K562 (cell line): ENCODE measurements at regions not wholly inside any gene's neighbourhood (a gene's known extent, or its start where the extent isn't known, plus 50 kb on each side); places are given as distances from the start of the nearest gene placed in this dataset.
A peak's percentile ranks its signal among the peaks of the same experiment; 100 is the strongest.

Experiments
- ATAC-seq: fragments of 200-7000 bp; cut with Tn5 transposase; 3 replicates; pipeline ENCODE4 v1.9.1; 2020; ENCODE audit warnings: moderate library complexity
- BruUV-seq: library from RNA; stranded (reverse); fragments of 400-500 nt; replicated peaks from 2 replicates; lab custom pipeline; 2021; lab: Mats Ljungman, UMichigan
- CTCF ChIA-PET: fragments of 300-600 bp; formaldehyde crosslinking; extraction: SDS; loops from one replicate; lab custom pipeline; 2021; ENCODE audit warnings: low intra/inter-chr PET ratio; lab: Yijun Ruan, JAX
- POLR2A ChIA-PET: fragments of 300-600, 350-650 bp; sonication (Branson Sonifier 250); formaldehyde crosslinking; extraction: SDS; loops from one replicate; lab custom pipeline; 2021; ENCODE audit warnings: antibody characterized with exemption, inconsistent platforms; lab: Yijun Ruan, JAX
- DNase-seq, 4 experiments: peaks; one replicate each; pipeline versions ENCODE4 v3.0.0 to v3.0.0-alpha.2; 2011 to 2018; ENCODE audit warnings: low spot score in 3 of 4, mixed read lengths in 3 of 4; ENCODE audit errors: extremely low read depth in 1 of 4
- FAIRE-seq: peaks from 2 replicates; lab custom pipeline; 2011; peaks lifted over from hg19 to GRCh38; lab: Jason Lieb, UNC
- H2AFZ ChIP-seq: 2 replicates; pipeline ENCODE4 v1.6.0; 2011; ENCODE audit warnings: low read depth, low read length, control low read depth, inconsistent platforms
- H3K27ac ChIP-seq: fragments of 200-600 bp; 3 replicates; pipeline ENCODE4 v1.8.0; 2011; ENCODE audit warnings: low read depth, mild to moderate bottlenecking, control low read depth, inconsistent platforms, low read length, moderate library complexity, mixed read lengths; ENCODE audit errors: extremely low read depth
- H3K27me3 ChIP-seq, 2 experiments: fragments of 300-600 bp in 1 of 2; 2 replicates in 1 of 2; 3 replicates in 1 of 2; pipeline versions ENCODE4 v1.6.0 to v1.8.0; 2011; ENCODE audit warnings: inconsistent platforms in 2 of 2, low read length in 2 of 2, mild to moderate bottlenecking in 1 of 2, mixed read lengths in 1 of 2, moderate library complexity in 1 of 2; ENCODE audit not compliant: control insufficient read depth in 2 of 2, insufficient read depth in 2 of 2
- H3K36me3 ChIP-seq: fragments of 300-600 bp; 3 replicates; pipeline ENCODE4 v1.8.0; 2011; ENCODE audit warnings: mild to moderate bottlenecking, low read length, inconsistent platforms; ENCODE audit not compliant: control insufficient read depth, insufficient read depth
- H3K4me1 ChIP-seq, 2 experiments: fragments of 200-600 bp in 1 of 2; replicated peaks in 1 of 2; 2 replicates in 1 of 2; 3 replicates in 1 of 2; pipeline versions ENCODE4 v1.5.1 to v1.8.0; 2011; ENCODE audit warnings: inconsistent platforms in 2 of 2, low read length in 2 of 2, mild to moderate bottlenecking in 1 of 2, mixed read lengths in 1 of 2, moderate library complexity in 1 of 2; ENCODE audit not compliant: control insufficient read depth in 2 of 2, insufficient read depth in 2 of 2
- H3K4me2 ChIP-seq: 2 replicates; pipeline ENCODE4 v1.6.1; 2011; ENCODE audit warnings: low read length, control low read depth, inconsistent platforms, mixed read lengths; ENCODE audit not compliant: insufficient read depth
- H3K4me3 ChIP-seq: fragments of 200-600 bp; sonication (generic), shearing (Covaris generic); 2 replicates; pipeline ENCODE4 v1.5.1; 2016; ENCODE audit warnings: control low read depth, inconsistent platforms
- H3K79me2 ChIP-seq: fragments of 200-600 bp; 3 replicates; pipeline ENCODE4 v1.8.0; 2011; ENCODE audit warnings: low read length, inconsistent platforms; ENCODE audit not compliant: control insufficient read depth, insufficient read depth
- H3K9ac ChIP-seq, 2 experiments: 2 replicates each; pipeline versions ENCODE4 v1.6.0 to v1.6.1; 2011; ENCODE audit warnings: low read depth in 2 of 2, low read length in 2 of 2, control low read depth in 1 of 2, inconsistent platforms in 1 of 2, mild to moderate bottlenecking in 1 of 2, mixed read lengths in 1 of 2; ENCODE audit not compliant: insufficient read depth in 1 of 2
- H3K9me1 ChIP-seq: one replicate; pipeline ENCODE4 v1.6.0; 2011; ENCODE audit warnings: inconsistent platforms, mild to moderate bottlenecking, low read length, moderate library complexity; ENCODE audit not compliant: control insufficient read depth, insufficient read depth
- H3K9me3 ChIP-seq: replicated peaks from 2 replicates; pipeline ENCODE4 v1.5.1; 2011; ENCODE audit warnings: low read depth, low read length, inconsistent platforms; ENCODE audit not compliant: control insufficient read depth, insufficient read depth
- H4K20me1 ChIP-seq: replicated peaks from 2 replicates; pipeline ENCODE4 v1.6.1; 2011; ENCODE audit warnings: low read length, inconsistent platforms, mixed read lengths; ENCODE audit not compliant: control insufficient read depth, insufficient read depth
- CEBPB ChIP-seq: fragments of 450-650 bp; IDR thresholded peaks from 2 replicates; pipeline ENCODE4 v1.6.1; 2016; ENCODE audit warnings: missing genetic modification characterization, missing compliant biosample characterization
- CEBPG ChIP-seq, 3 experiments: fragments of 200-800 bp in 1 of 3; sonication (Bioruptor generic) in 1 of 3; sonication (generic) in 1 of 3; formaldehyde crosslinking in 1 of 3; IDR thresholded peaks in 2 of 3; conservative IDR thresholded peaks in 1 of 3; 2 replicates each; pipeline versions ENCODE4 v1.6.1 to v1.8.0; 2016 to 2022; ENCODE audit warnings: missing compliant biosample characterization in 2 of 3, missing genetic modification characterization in 2 of 3, mild to moderate bottlenecking in 1 of 3, missing genetic modification reagents in 1 of 3
- DPF2 ChIP-seq: fragments of 450-650 bp; IDR thresholded peaks from 2 replicates; pipeline ENCODE4 v1.6.1; 2016
- GABPB2 ChIP-seq: fragments of 250-450 bp; sonication (Bioruptor Pico); conservative IDR thresholded peaks from 2 replicates; pipeline ENCODE4 v1.5.1; 2021; ENCODE audit warnings: mild to moderate bottlenecking
- TFE3 ChIP-seq: fragments of 450-650 bp; formaldehyde crosslinking; IDR thresholded peaks from 2 replicates; pipeline ENCODE4 v1.4.0; 2020; ENCODE audit warnings: mild to moderate bottlenecking, mixed read lengths
- WGBS: fragments of 100-300 bp; shearing (Covaris generic); methylation state at CpG from one replicate; pipeline ENCODE4 v1.1.6; 2016; ENCODE audit warnings: low coverage, mixed read lengths; ENCODE audit not compliant: insufficient coverage; ENCODE audit errors: missing lambda C conversion rate; 5-methylcytosine and 5-hydroxymethylcytosine counted together
- in situ Hi-C: fragments of 300-500 bp; cut with MboI; formaldehyde crosslinking; loops from 4 replicates; pipeline ENCODE4 v1.15.0; 2018; ENCODE audit warnings: inconsistent platforms, mixed read lengths
- intact Hi-C: fragments of 100-400 bp; cut with micrococcal nuclease; formaldehyde crosslinking; loops from 2 replicates; pipeline ENCODE4 v1.14.2; 2022

GRCh38 chr12:125610292-125610691 lies 545.1 kb downstream of the AACS start:
- H3K4me2 ChIP-seq: no peak overlapping the region
- no peaks in the 10 kb centered on the region for H3K79me2 ChIP-seq
- H3K4me1 ChIP-seq: no peaks in the 10 kb centered on the region
- 0 out of 2 replicates have a peak, but pooled peaks have one; percentile 20 for TF ChIP-seq TFE3
- TF ChIP-seq DPF2: no peak
- H3K36me3 ChIP-seq: no peaks in the 10 kb centered on the region
- no peak overlapping the region for H3K9ac ChIP-seq
- H3K4me3 ChIP-seq: no peak overlapping the region
- ChIA-PET POLR2A (no interaction called here), CTCF (no interaction called here)
- no peaks in the 10 kb centered on the region for H3K9me3 ChIP-seq
- FAIRE-seq (no peak), DNase-seq (no peak), ATAC-seq (no peak)
- H3K27ac ChIP-seq: no peak overlapping the region
- intact Hi-C loops: no loop called here
- BruUV-seq: no TSS peak
- no peaks in the 10 kb centered on the region for H4K20me1 ChIP-seq
- H2AFZ ChIP-seq: no peak overlapping the region
- no peaks in the 10 kb centered on the region for H3K9me1 ChIP-seq
- no peaks in the 10 kb centered on the region for H3K27me3 ChIP-seq
- WGBS: under 1% methylated on average over 5 of the region's 5 CpGs
- in situ Hi-C loops: no loop called here

- Histone ChIP-seq H3K4me3 (no peak overlapping the region), H3K9me1 (no peaks in the 10 kb centered on the region)
- no peak for TF ChIP-seq CEBPG (CRISPR knock-in tag; IDR thresholded peaks at IDR 0.05)
- peak in 1 of 2 experiments; percentile 80; a peak in 2 of 4 replicates for TF ChIP-seq CEBPG (tag; conservative IDR thresholded peaks at IDR 0.05 in 1 of 2, IDR thresholded peaks at IDR 0.05 in 1 of 2)
- peak; percentile 51 for TF ChIP-seq CEBPB (tag)
- TF ChIP-seq GABPB2 (CRISPR knock-in tag): no peak
- TF ChIP-seq, all 486 proteins: peak for 2
- H3K9me3 ChIP-seq: no peaks in the 10 kb centered on the region
- ATAC-seq: no peak
- ChIA-PET CTCF (no interaction called here), POLR2A (no interaction called here)
- 7% methylated on average over 2 of the region's 2 CpGs for WGBS
- FAIRE-seq: no peak
- no peaks in the 10 kb centered on the region for H4K20me1 ChIP-seq
- H3K27ac ChIP-seq: no peak overlapping the region
- H2AFZ ChIP-seq: no peak overlapping the region
- no peak for DNase-seq
- no TSS peak for BruUV-seq
- H3K4me1 ChIP-seq: no peaks in the 10 kb centered on the region
- in situ Hi-C loops: no loop called here
- H3K4me2 ChIP-seq: no peak overlapping the region
- intact Hi-C loops: no loop called here
- H3K36me3 ChIP-seq: no peaks in the 10 kb centered on the region
- H3K79me2 ChIP-seq: no peaks in the 10 kb centered on the region
- H3K9ac ChIP-seq: no peak overlapping the region
- no peaks in the 10 kb centered on the region for H3K27me3 ChIP-seq
Observed at GRCh38 chr12:125610971-125611370, 545.7 kb downstream of the AACS start.
